Adrenal gland (tissue), 9 donors: ENCODE measurements at regions not wholly inside any gene's neighbourhood (a gene's known extent, or its start where the extent isn't known, plus 50 kb on each side); places are given as distances from the start of the nearest gene placed in this dataset.

Experiments
- DNase-seq, 7 donors: peaks; one replicate each; pipeline ENCODE4 v3.0.0-alpha.2; 2019 to 2020
- H3K27ac ChIP-seq, 5 donors: fragments of 200-600 bp; sonication (generic) in 4 of 5; 1 replicate in 3 of 5; 2 replicates in 2 of 5; pipeline versions ENCODE4 v1.5.1 to v1.8.0; 2016 to 2020; ENCODE audit warnings: mild to moderate bottlenecking in 1 of 5
- H3K27me3 ChIP-seq: fragments of 200-600 bp; 2 replicates; pipeline ENCODE4 v1.8.0; 2021
- H3K36me3 ChIP-seq, 2 donors: fragments of 200-600 bp; replicated peaks in 1 of 2; 1 replicate in 1 of 2; 2 replicates in 1 of 2; pipeline versions ENCODE4 v1.5.1 to v1.8.0; 2018 to 2022
- H3K4me1 ChIP-seq, 2 donors: fragments of 200-600 bp; replicated peaks in 1 of 2; 1 replicate in 1 of 2; 2 replicates in 1 of 2; pipeline versions ENCODE4 v1.5.1 to v1.8.0; 2018 to 2021
- H3K4me3 ChIP-seq, 4 donors: fragments of 200-600 bp; sonication (generic) in 3 of 4; one replicate each; pipeline ENCODE4 v1.5.1; 2016 to 2018
- H3K9me3 ChIP-seq, 3 donors: fragments of 200-600 bp; sonication (generic) in 1 of 3; replicated peaks in 1 of 3; 1 replicate in 2 of 3; 2 replicates in 1 of 3; pipeline versions ENCODE4 v1.5.1 to v1.8.0; 2016 to 2021
- CTCF ChIP-seq, 6 experiments: fragments of 450-650 bp in 4 of 6; fragments of 200-600 bp in 2 of 6; sonication (generic) in 1 of 6; IDR thresholded peaks; 1 replicate in 5 of 6; 2 replicates in 1 of 6; pipeline versions ENCODE4 v1.5.1 to v1.8.0; 2016 to 2021; ENCODE audit warnings: antibody characterized with exemption in 6 of 6, mild to moderate bottlenecking in 2 of 6, moderate library complexity in 1 of 6
- POLR2A ChIP-seq, 2 donors: fragments of 450-650 bp; IDR thresholded peaks; one replicate each; pipeline ENCODE4 v1.6.1; 2017; ENCODE audit warnings: antibody characterized with exemption in 2 of 2, mild to moderate bottlenecking in 2 of 2, moderate library complexity in 1 of 2
- WGBS, 4 donors: extraction: QIAGEN DNeasy Blood & Tissue Kit in 2 of 4; methylation state at CpG; one replicate each; pipeline versions ENCODE4 v1.1.5 to v1.1.7; 2013 to 2017; 5-methylcytosine and 5-hydroxymethylcytosine counted together
- intact Hi-C, 2 donors: fragments of 100-400 bp; cut with DNase I; formaldehyde crosslinking; loops; one replicate each; pipeline versions ENCODE4 v1.14.1 to v1.15.0; 2022 to 2023
- small RNA-seq, 2 donors: library from RNA; depleted of rRNA; stranded (forward); fragments of <200 nt; gene quantifications; one replicate each; pipeline ENCODE3, GENCODE V24; 2016
- donor health status: healthy with polysubstance abuse.
- donor health status: Bipolar disorder and iron deficiency.
- donor health status: DM: yes; HTN: yes; CAD: no.
- donor health status: DM: no; HTN: no; CAD: no.
- donor health status: DM: no; HTN: no; CAD: no.

- WGBS, 4 donors: 93 to 98% (median 95%) methylated on average over 7 of the region's 7 CpGs
- intact Hi-C loops: no loop called here
- H3K4me3 ChIP-seq: no peak overlapping the region
- H3K27ac ChIP-seq: no peak overlapping the region
- no peak for TF ChIP-seq POLR2A (IDR thresholded peaks at IDR 0.05)
- TF ChIP-seq CTCF (IDR thresholded peaks at IDR 0.05): no peak
- no peaks in the 10 kb centered on the region for H3K36me3 ChIP-seq
- H3K9me3 ChIP-seq: no peaks in the 10 kb centered on the region
- DNase-seq: no peak
- H3K27me3 ChIP-seq: no peaks in the 10 kb centered on the region
- H3K4me1 ChIP-seq: no peaks in the 10 kb centered on the region
These were observed 51.9 kb upstream of the NUDT4 start for GRCh38 chr12:93325855-93326254.

Small RNA genes lying in the stretch of these regions (small RNA-seq; reads per million reads assigned to genes)
- gene RF00019 (0 reads per million in 2 donors), gene RF00284 (0 reads per million in 2 donors), gene RPL41P5 (0 reads per million in 2 donors)
